Activated CD8-positive, alpha-beta T cell treated with anti-CD3 and anti-CD28 coated beads for 36 hours (primary cell): ENCODE measurements at regions not wholly inside any gene's neighbourhood (a gene's known extent, or its start where the extent isn't known, plus 50 kb on each side); places are given as distances from the start of the nearest gene placed in this dataset.

Source experiments
- ATAC-seq: fragments of 200-7000 bp; cut with Tn5 transposase; one replicate; pipeline ENCODE4 v1.10.0; 2021; ENCODE audit warnings: mild to moderate bottlenecking, moderate library complexity
- CTCF ChIA-PET: fragments of 350-600 bp; sonication (Branson Sonifier 250); formaldehyde crosslinking; loops from one replicate; lab custom pipeline; 2021; ENCODE audit warnings: antibody characterized with exemption; lab: Charles Lee
- POLR2A ChIA-PET: fragments of 350-600 bp; sonication (Branson Sonifier 250); formaldehyde crosslinking; loops from one replicate; lab custom pipeline; 2021; ENCODE audit warnings: antibody characterized with exemption; lab: Charles Lee
- DNase-seq: peaks from one replicate; pipeline ENCODE4 v3.0.0-alpha.2; 2020
- H3K27ac Mint-ChIP-seq: one replicate; pipeline ENCODE4 v1.8.0; 2021; ENCODE audit warnings: mild to moderate bottlenecking, mixed read lengths
- H3K27me3 Mint-ChIP-seq: one replicate; pipeline ENCODE4 v1.8.0; 2021; ENCODE audit warnings: mixed read lengths
- H3K36me3 Mint-ChIP-seq: one replicate; pipeline ENCODE4 v1.8.0; 2021; ENCODE audit warnings: low read depth, mixed read lengths
- H3K4me1 Mint-ChIP-seq: one replicate; pipeline ENCODE4 v1.8.0; 2021; ENCODE audit warnings: low read depth, mixed read lengths
- H3K4me3 Mint-ChIP-seq: one replicate; pipeline ENCODE4 v1.8.0; 2021; ENCODE audit warnings: mild to moderate bottlenecking, moderate library complexity, mixed read lengths
- H3K9me3 Mint-ChIP-seq: one replicate; pipeline ENCODE4 v1.8.0; 2021; ENCODE audit warnings: mixed read lengths
- intact Hi-C: fragments of 100-400 bp; cut with micrococcal nuclease; formaldehyde crosslinking; loops from one replicate; pipeline ENCODE4 v1.10.0; 2022
- TF ChIP-seq, protein P1 (sequence below): fragments of 200-600 bp; IDR thresholded peaks from one replicate; pipeline ENCODE4 v1.8.0; 2022; ENCODE audit warnings: antibody characterized with exemption, mild to moderate bottlenecking

DNA sequence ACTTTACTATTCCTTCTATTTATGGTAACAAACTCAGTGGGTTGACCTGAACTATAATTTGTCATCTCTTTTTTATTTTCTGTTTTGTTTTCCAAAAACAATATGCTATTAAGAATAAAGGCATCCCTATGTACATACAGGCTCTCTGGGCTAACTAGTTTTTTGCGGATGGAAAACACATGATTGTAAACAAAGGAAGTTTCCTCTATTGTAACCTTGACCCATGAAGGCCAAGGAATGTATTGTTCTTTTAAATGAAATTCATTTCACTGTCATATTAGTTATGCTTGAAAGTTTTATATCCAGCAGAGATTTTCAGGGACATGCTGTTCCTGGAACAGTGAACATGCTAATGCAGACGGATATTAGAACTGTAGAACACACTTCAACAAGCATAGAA, 705.0 kb upstream of the SEL1L start:
- Mint-ChIP-seq H3K4me1 (no peaks in the 10 kb centered on the region), H3K4me3 (no peak overlapping the region), H3K9me3 (peaks cover 7% of the 10 kb centered on the region), H3K36me3 (no peaks in the 10 kb centered on the region), H3K27me3 (no peaks in the 10 kb centered on the region), H3K27ac (no peak overlapping the region)
- ATAC-seq = no peak
- DNase-seq = no peak
- POLR2A ChIA-PET = no interaction called here
- CTCF ChIA-PET = no interaction called here
- intact Hi-C loops = no loop called here
- TF ChIP-seq, protein P1, sequence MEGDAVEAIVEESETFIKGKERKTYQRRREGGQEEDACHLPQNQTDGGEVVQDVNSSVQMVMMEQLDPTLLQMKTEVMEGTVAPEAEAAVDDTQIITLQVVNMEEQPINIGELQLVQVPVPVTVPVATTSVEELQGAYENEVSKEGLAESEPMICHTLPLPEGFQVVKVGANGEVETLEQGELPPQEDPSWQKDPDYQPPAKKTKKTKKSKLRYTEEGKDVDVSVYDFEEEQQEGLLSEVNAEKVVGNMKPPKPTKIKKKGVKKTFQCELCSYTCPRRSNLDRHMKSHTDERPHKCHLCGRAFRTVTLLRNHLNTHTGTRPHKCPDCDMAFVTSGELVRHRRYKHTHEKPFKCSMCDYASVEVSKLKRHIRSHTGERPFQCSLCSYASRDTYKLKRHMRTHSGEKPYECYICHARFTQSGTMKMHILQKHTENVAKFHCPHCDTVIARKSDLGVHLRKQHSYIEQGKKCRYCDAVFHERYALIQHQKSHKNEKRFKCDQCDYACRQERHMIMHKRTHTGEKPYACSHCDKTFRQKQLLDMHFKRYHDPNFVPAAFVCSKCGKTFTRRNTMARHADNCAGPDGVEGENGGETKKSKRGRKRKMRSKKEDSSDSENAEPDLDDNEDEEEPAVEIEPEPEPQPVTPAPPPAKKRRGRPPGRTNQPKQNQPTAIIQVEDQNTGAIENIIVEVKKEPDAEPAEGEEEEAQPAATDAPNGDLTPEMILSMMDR = no peak

GRCh38 chr14:82239223-82239622, 705.6 kb upstream of the SEL1L start:
- intact Hi-C loops = no loop called here
- Mint-ChIP-seq H3K27ac (no peak overlapping the region), H3K36me3 (no peaks in the 10 kb centered on the region), H3K4me3 (no peak overlapping the region), H3K27me3 (no peaks in the 10 kb centered on the region), H3K4me1 (no peaks in the 10 kb centered on the region), H3K9me3 (peaks cover 7% of the 10 kb centered on the region)
- TF ChIP-seq, protein P1 = no peak
- DNase-seq (no peak), ATAC-seq (no peak)
- POLR2A ChIA-PET = no interaction called here
- CTCF ChIA-PET = no interaction called here

DNA sequence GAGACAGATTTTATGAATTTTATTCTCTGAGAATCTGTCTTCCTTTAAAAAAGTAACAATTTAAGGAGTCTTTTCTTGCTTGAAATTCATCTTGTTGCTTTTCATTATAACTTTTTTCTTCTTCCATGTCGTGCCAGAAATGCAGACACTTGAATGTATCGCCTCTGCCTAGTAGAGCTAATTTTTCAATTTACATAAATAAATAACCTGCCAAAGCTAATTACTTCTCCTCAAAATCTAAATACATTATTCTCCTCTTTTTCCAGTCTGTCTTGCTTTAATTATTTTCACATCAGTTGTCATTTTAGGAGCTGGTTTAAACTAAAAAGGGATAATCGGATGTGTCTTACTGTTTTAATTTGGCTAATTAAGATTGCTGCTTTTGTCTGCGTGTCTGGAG, 711.1 kb upstream of the SEL1L start:
- Mint-ChIP-seq H3K27ac (no peak overlapping the region), H3K4me3 (no peak overlapping the region), H3K4me1 (no peaks in the 10 kb centered on the region), H3K36me3 (no peaks in the 10 kb centered on the region), H3K27me3 (no peaks in the 10 kb centered on the region), H3K9me3 (peaks cover 5% of the 10 kb centered on the region)
- ATAC-seq = no peak
- intact Hi-C loops = no loop called here
- TF ChIP-seq, protein P1 = no peak
- ChIA-PET CTCF (no interaction called here), POLR2A (no interaction called here)
- DNase-seq = no peak

DNA sequence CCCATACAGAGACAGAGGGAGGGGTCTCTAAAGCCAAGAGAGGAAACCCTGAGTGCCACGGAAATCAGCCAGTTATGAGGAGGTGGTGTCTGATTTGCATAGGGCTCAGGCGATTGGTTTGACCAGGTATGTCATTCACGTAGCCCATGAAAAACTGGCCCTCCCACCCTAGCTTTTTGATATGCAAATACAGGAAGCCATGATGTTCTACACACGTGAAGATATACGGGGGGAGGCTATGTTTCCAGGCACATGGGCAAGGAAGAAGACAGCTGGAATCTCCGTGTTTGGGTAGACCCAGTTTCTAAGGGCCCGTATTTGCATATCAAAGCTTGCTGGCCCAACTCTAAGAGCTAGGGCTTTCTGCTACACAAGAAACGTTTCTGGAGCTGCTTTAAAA, 717.8 kb upstream of the SEL1L start:
- no peaks in the 10 kb centered on the region for H3K36me3 Mint-ChIP-seq

DNA sequence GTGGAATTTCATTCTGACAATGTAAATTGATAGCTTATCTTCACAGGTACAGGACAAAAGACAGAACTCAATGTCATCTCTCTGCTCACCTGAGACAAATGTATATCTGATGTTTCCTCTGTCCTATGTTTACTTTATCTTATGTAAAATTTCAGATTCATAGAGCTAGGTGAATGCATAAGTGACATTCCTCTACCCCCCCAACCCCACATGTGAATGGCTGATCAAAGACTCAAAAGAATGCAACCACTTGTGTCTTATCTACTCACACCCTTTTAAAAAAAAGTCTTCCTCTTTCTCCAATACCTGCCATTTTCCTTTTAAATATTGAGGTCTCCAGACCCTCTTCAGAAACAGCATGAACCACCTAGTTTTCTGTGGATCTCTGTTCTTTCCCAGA, 736.6 kb upstream of the SEL1L start:
- DNase-seq (no peak), ATAC-seq (no peak)
- intact Hi-C loops = no loop called here
- Mint-ChIP-seq H3K27me3 (no peaks in the 10 kb centered on the region), H3K27ac (no peak overlapping the region), H3K4me1 (no peaks in the 10 kb centered on the region), H3K36me3 (no peaks in the 10 kb centered on the region), H3K9me3 (peaks cover 4% of the 10 kb centered on the region), H3K4me3 (no peak overlapping the region)
- POLR2A ChIA-PET = no interaction called here
- TF ChIP-seq, protein P1 = no peak
- CTCF ChIA-PET = no interaction called here

More for the DNA sequence above, 717.8 kb upstream of the SEL1L start:
- DNase-seq (no peak), ATAC-seq (no peak)
- POLR2A ChIA-PET = no interaction called here
- intact Hi-C loops = no loop called here
- Mint-ChIP-seq H3K4me3 (no peak overlapping the region), H3K27me3 (no peaks in the 10 kb centered on the region), H3K27ac (no peak overlapping the region), H3K9me3 (peaks cover 9% of the 10 kb centered on the region), H3K4me1 (no peaks in the 10 kb centered on the region)
- TF ChIP-seq, protein P1 = no peak
- CTCF ChIA-PET = no interaction called here
